ENCODE measurements at regions not wholly inside any gene's neighbourhood (a gene's known extent, or its start where the extent isn't known, plus 50 kb on each side); places are given as distances from the start of the nearest gene placed in this dataset.

- no peak for TF ChIP-seq POLR2A (IDR thresholded peaks at IDR 0.05)
- no peak for TF ChIP-seq CTCF (IDR thresholded peaks at IDR 0.05)
These were observed 293.0 kb downstream of the RDH14 start for GRCh38 chr2:18267501-18267900.
